Neural progenitor cell (in vitro differentiated cells): ENCODE measurements at regions not wholly inside any gene's neighbourhood (a gene's known extent, or its start where the extent isn't known, plus 50 kb on each side); places are given as distances from the start of the nearest gene placed in this dataset.

ENCODE experiments used
- DNase-seq: peaks from one replicate; pipeline ENCODE4 v3.0.0-alpha.2; 2016; ENCODE audit warnings: low spot score
- H2AFZ ChIP-seq: fragments of 200-600 bp; sonication (generic); replicated peaks from 2 replicates; pipeline ENCODE4 v1.6.1; 2016; ENCODE audit warnings: antibody characterized with exemption
- H3F3A ChIP-seq: fragments of 200-600 bp; sonication (generic); 2 replicates; pipeline ENCODE4 v1.6.1; 2016; ENCODE audit warnings: antibody characterized with exemption, low read depth
- H3K27ac ChIP-seq: fragments of 200-600 bp; sonication (generic); 2 replicates; pipeline ENCODE4 v1.5.1; 2016; ENCODE audit warnings: mild to moderate bottlenecking
- H3K27me3 ChIP-seq: fragments of 200-600 bp; sonication (generic); 2 replicates; pipeline ENCODE4 v1.6.1; 2016; ENCODE audit warnings: mild to moderate bottlenecking, moderate library complexity
- H3K36me3 ChIP-seq: fragments of 200-600 bp; sonication (generic); 2 replicates; pipeline ENCODE4 v1.5.1; 2016
- H3K4me1 ChIP-seq: fragments of 200-600 bp; sonication (generic); 2 replicates; pipeline ENCODE4 v1.6.1; 2016; ENCODE audit warnings: mixed run types
- H3K4me2 ChIP-seq: fragments of 200-600 bp; sonication (generic); 2 replicates; pipeline ENCODE4 v1.6.1; 2016
- H3K4me3 ChIP-seq: fragments of 200-600 bp; sonication (generic); 2 replicates; pipeline ENCODE4 v1.5.1; 2016
- H3K79me2 ChIP-seq: fragments of 200-600 bp; sonication (generic); 2 replicates; pipeline ENCODE4 v1.6.1; 2016; ENCODE audit warnings: low read depth
- H3K9ac ChIP-seq: fragments of 200-600 bp; sonication (generic); 2 replicates; pipeline ENCODE4 v1.6.1; 2016
- H3K9me3 ChIP-seq: fragments of 200-600 bp; sonication (generic); 2 replicates; pipeline ENCODE4 v1.5.1; 2016; ENCODE audit warnings: low read depth
- H4K20me1 ChIP-seq: fragments of 200-600 bp; sonication (generic); 2 replicates; pipeline ENCODE4 v1.6.1; 2016; ENCODE audit warnings: low read depth
- H3K27ac Mint-ChIP-seq: 3 replicates; pipeline ENCODE4 v1.8.0; 2021; ENCODE audit warnings: mixed read lengths
- H3K27me3 Mint-ChIP-seq: 2 replicates; pipeline ENCODE4 v1.8.0; 2022; ENCODE audit warnings: low read depth, mild to moderate bottlenecking, inconsistent platforms, moderate library complexity, mixed read lengths; ENCODE audit not compliant: insufficient read depth
- H3K36me3 Mint-ChIP-seq: 3 replicates; pipeline ENCODE4 v1.8.0; 2021; ENCODE audit warnings: mixed read lengths
- H3K4me1 Mint-ChIP-seq: 3 replicates; pipeline ENCODE4 v1.8.0; 2021; ENCODE audit warnings: mixed read lengths
- H3K4me3 Mint-ChIP-seq: 3 replicates; pipeline ENCODE4 v1.8.0; 2021; ENCODE audit warnings: mild to moderate bottlenecking, moderate library complexity, mixed read lengths
- H3K9me3 Mint-ChIP-seq: 3 replicates; pipeline ENCODE4 v1.8.0; 2020; ENCODE audit warnings: mixed read lengths
- CTCF ChIP-seq: fragments of 200-600 bp; sonication (generic); IDR thresholded peaks from 2 replicates; pipeline ENCODE4 v1.5.1; 2017; ENCODE audit warnings: antibody characterized with exemption, mild to moderate bottlenecking
- EZH2 ChIP-seq: fragments of 200-600 bp; sonication (generic); IDR thresholded peaks from 2 replicates; pipeline ENCODE4 v1.6.1; 2017; ENCODE audit warnings: antibody characterized with exemption, mild to moderate bottlenecking, moderate library complexity
- EZH2phosphoT487 ChIP-seq: fragments of 200-600 bp; sonication (generic); IDR thresholded peaks from 2 replicates; pipeline ENCODE4 v1.6.1; 2017; ENCODE audit warnings: antibody characterized with exemption

GRCh38 chr6:146917182-146917581 is 287.0 kb upstream of the STXBP5 start:
- H3K27ac ChIP-seq: no peak overlapping the region
- H2AFZ ChIP-seq: no peak overlapping the region
- H3K9ac ChIP-seq: no peak overlapping the region
- H3K36me3 Mint-ChIP-seq: no peaks in the 10 kb centered on the region
- DNase-seq: no peak
- H3K9me3 Mint-ChIP-seq: no peaks in the 10 kb centered on the region
- peaks cover 34% of the 10 kb centered on the region for H3K4me1 Mint-ChIP-seq
- H3K27me3 ChIP-seq: no peaks in the 10 kb centered on the region
- H3F3A ChIP-seq: no peaks in the 10 kb centered on the region
- H3K9me3 ChIP-seq: no peaks in the 10 kb centered on the region
- H3K4me2 ChIP-seq: no peak overlapping the region
- no peak overlapping the region for H3K4me3 ChIP-seq
- H4K20me1 ChIP-seq: no peaks in the 10 kb centered on the region
- H3K36me3 ChIP-seq: no peaks in the 10 kb centered on the region
- no peak overlapping the region for H3K4me3 Mint-ChIP-seq
- no peak for TF ChIP-seq EZH2phosphoT487
- no peaks in the 10 kb centered on the region for H3K79me2 ChIP-seq
- H3K4me1 ChIP-seq: no peaks in the 10 kb centered on the region
- H3K27ac Mint-ChIP-seq: no peak overlapping the region
- H3K27me3 Mint-ChIP-seq: peaks cover 2% of the 10 kb centered on the region

GRCh38 chr6:146917979-146918378 is 286.2 kb upstream of the STXBP5 start:
- Mint-ChIP-seq H3K4me1 (peaks cover 27% of the 10 kb centered on the region), H3K4me3 (no peak overlapping the region), H3K27me3 (peaks cover 4% of the 10 kb centered on the region), H3K36me3 (no peaks in the 10 kb centered on the region), H3K27ac (no peak overlapping the region), H3K9me3 (no peaks in the 10 kb centered on the region)
- Histone ChIP-seq H3K4me3 (no peak overlapping the region), H3K79me2 (no peaks in the 10 kb centered on the region), H3K9ac (no peak overlapping the region), H3K27me3 (no peaks in the 10 kb centered on the region), H3K4me1 (no peaks in the 10 kb centered on the region), H4K20me1 (no peaks in the 10 kb centered on the region), H2AFZ (no peak overlapping the region), H3K36me3 (no peaks in the 10 kb centered on the region), H3K9me3 (no peaks in the 10 kb centered on the region), H3K4me2 (no peak overlapping the region), H3F3A (no peaks in the 10 kb centered on the region), H3K27ac (no peak overlapping the region)
- no peak for DNase-seq
- TF ChIP-seq EZH2 (no peak), CTCF (no peak), EZH2phosphoT487 (no peak)

- Histone ChIP-seq H2AFZ (no peak overlapping the region), H3K79me2 (no peaks in the 10 kb centered on the region), H3K27ac (no peak overlapping the region), H3K4me2 (no peak overlapping the region), H3F3A (no peaks in the 10 kb centered on the region), H3K27me3 (no peaks in the 10 kb centered on the region), H3K4me3 (no peak overlapping the region), H4K20me1 (no peaks in the 10 kb centered on the region), H3K9me3 (no peaks in the 10 kb centered on the region), H3K4me1 (no peaks in the 10 kb centered on the region), H3K9ac (no peak overlapping the region), H3K36me3 (no peaks in the 10 kb centered on the region)
- no peak overlapping the region for H3K27ac Mint-ChIP-seq
- no peaks in the 10 kb centered on the region for H3K9me3 Mint-ChIP-seq
- H3K27me3 Mint-ChIP-seq: peaks cover 4% of the 10 kb centered on the region
- no peak for TF ChIP-seq EZH2phosphoT487
- TF ChIP-seq CTCF: no peak
- no peak for TF ChIP-seq EZH2
- H3K4me3 Mint-ChIP-seq: no peak overlapping the region
- H3K36me3 Mint-ChIP-seq: no peaks in the 10 kb centered on the region
- DNase-seq: no peak
- H3K4me1 Mint-ChIP-seq: peaks cover 19% of the 10 kb centered on the region
Measured at GRCh38 chr6:146919017-146919416, 285.2 kb upstream of the STXBP5 start.

GRCh38 chr6:146923205-146923833 is 280.9 kb upstream of the STXBP5 start:
- Histone ChIP-seq H3K4me3 (no peak overlapping the region), H3K4me2 (no peak overlapping the region), H3K27ac (no peak overlapping the region), H3K27me3 (no peaks in the 10 kb centered on the region), H3F3A (no peaks in the 10 kb centered on the region), H3K36me3 (no peaks in the 10 kb centered on the region), H3K4me1 (no peaks in the 10 kb centered on the region), H3K9me3 (no peaks in the 10 kb centered on the region), H3K9ac (no peak overlapping the region), H4K20me1 (no peaks in the 10 kb centered on the region), H2AFZ (no peak overlapping the region), H3K79me2 (no peaks in the 10 kb centered on the region)
- Mint-ChIP-seq H3K27me3 (peaks cover 2% of the 10 kb centered on the region), H3K4me1 (no peaks in the 10 kb centered on the region), H3K36me3 (no peaks in the 10 kb centered on the region), H3K27ac (no peak overlapping the region), H3K4me3 (no peak overlapping the region), H3K9me3 (no peaks in the 10 kb centered on the region)
- no peak for DNase-seq
- TF ChIP-seq EZH2phosphoT487 (no peak), EZH2 (no peak), CTCF (no peak)
